Astrocyte of the cerebellum (primary cell): ENCODE measurements at regions not wholly inside any gene's neighbourhood (a gene's known extent, or its start where the extent isn't known, plus 50 kb on each side); places are given as distances from the start of the nearest gene placed in this dataset.

Experiments used
- DNase-seq: peaks from one replicate; pipeline ENCODE4 v3.0.0-alpha.2; 2011; ENCODE audit warnings: low read depth
- H3K4me3 ChIP-seq: 2 replicates; pipeline ENCODE4 v1.5.1; 2011; ENCODE audit warnings: mild to moderate bottlenecking, low read depth, low read length, moderate library complexity
- in situ Hi-C: cut with HindIII; loops from 2 replicates; pipeline ENCODE4 v1.10.0; 2017; ENCODE audit warnings: low sequenced_read_pairs
- TF ChIP-seq, protein P1 (sequence below): IDR thresholded peaks from 2 replicates; pipeline ENCODE4 v1.5.1; 2012; ENCODE audit warnings: low read length, low read depth, moderate library complexity, mild to moderate bottlenecking; ENCODE audit errors: missing control alignments

DNA sequence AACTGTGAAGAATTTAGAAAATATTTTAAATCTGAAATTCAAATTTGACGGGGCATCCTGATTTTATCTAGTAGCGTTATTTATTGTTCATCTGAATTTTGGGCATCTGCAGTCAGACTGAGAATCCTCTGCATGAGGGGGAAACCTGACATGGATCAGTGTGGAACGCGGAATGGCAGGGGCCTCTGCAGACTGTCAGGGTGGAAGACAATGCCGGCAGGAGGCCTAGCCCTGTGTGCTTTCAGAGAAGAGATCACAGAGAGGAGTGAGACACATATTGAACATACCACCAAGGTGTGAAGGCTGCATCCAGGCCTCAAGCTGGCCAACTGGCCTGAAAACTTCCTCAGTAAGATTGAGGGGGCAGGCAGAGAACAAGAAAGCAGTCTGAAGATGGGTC, 921.1 kb upstream of the GHITM start:
- in situ Hi-C loops: no loop called here
- H3K4me3 ChIP-seq: no peak overlapping the region
- no peak for DNase-seq
- TF ChIP-seq, protein P1, sequence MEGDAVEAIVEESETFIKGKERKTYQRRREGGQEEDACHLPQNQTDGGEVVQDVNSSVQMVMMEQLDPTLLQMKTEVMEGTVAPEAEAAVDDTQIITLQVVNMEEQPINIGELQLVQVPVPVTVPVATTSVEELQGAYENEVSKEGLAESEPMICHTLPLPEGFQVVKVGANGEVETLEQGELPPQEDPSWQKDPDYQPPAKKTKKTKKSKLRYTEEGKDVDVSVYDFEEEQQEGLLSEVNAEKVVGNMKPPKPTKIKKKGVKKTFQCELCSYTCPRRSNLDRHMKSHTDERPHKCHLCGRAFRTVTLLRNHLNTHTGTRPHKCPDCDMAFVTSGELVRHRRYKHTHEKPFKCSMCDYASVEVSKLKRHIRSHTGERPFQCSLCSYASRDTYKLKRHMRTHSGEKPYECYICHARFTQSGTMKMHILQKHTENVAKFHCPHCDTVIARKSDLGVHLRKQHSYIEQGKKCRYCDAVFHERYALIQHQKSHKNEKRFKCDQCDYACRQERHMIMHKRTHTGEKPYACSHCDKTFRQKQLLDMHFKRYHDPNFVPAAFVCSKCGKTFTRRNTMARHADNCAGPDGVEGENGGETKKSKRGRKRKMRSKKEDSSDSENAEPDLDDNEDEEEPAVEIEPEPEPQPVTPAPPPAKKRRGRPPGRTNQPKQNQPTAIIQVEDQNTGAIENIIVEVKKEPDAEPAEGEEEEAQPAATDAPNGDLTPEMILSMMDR: no peak

DNA sequence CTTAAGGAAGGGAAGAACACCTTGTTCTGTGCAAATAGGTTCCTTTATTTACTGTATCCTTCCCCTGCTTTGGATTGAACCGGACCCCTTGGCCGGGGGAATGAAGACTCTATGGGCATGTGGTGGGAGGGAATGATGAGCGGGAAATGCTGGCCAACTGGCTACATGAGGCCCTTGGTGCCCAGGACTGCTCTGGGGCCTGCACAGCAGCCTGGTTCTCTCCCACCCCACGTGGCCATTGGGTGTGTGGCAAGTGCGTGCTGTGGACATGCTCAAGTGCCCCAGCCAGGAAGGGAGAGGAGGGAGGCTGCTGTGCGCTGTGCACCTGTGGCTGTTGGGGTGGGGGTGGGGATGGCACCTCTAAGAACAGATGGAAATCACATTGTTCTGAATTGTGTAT, 917.0 kb upstream of the GHITM start:
- in situ Hi-C loops: no loop called here
- DNase-seq: no peak
- H3K4me3 ChIP-seq: no peak overlapping the region
- TF ChIP-seq, protein P1: no peak

DNA sequence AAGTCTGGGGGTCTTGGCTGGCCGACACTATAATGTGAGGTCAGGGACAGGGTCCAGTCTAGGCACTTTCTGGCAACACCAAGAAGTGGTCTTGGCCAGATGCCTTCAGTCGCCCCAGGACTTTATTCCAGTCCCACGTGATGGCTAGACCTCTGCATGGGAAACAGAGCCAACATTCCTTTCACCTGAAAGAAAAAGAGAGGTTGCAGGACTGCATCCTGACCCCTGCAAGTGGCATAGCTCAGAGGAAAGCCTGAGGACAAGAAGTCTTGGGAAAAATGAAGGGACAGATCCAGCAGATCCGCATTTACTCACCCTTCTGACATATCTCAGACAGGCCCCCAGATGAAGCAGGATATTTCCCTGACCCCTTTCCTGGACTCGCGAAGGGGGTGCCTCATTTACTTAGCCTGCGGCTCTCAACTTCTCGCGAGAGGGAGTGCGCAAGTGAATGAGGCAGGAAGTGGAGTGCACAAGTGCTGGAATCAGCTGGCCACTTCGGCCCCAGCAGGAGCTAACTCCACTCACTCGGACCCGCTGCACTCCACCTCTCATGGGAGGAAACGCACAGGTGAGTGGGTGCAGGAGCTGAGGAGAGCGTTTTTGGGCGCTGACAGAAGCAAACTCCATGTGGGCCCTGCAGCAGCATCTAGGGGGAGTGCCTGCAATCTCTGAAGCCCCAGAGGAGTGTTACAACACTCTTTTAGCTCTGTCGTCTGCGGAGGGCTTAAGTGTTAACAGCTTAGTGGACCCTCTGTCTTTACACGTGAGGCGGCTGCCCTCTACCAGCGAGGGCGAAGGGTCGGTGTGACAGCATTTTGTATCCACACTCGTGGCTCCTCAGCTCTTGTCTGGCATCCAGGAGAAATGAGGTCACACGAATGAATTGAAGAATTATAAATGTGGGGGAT, 916.2 kb upstream of the GHITM start:
- in situ Hi-C loops: no loop called here

DNA sequence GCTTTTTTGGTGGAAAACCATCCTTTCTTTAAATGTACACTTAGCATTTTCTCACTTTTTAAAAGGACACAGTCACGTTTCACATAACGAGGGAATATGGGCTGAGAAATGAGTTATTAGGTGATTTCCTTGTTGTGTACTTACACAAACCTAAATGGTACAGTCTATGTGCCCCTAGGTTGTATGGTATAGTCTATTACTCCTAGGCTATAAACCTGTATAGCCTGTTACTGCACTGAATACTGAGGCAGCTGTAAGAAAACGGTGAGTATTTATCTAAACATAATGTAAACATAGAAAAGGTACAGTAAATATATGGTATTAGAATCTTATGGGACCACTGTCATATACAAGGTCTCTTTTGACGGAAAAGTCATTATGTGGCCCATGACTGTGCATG, 913.5 kb upstream of the GHITM start:
- DNase-seq: no peak
- TF ChIP-seq, protein P1: no peak
- H3K4me3 ChIP-seq: no peak overlapping the region
- in situ Hi-C loops: no loop called here

More for the DNA sequence above, 916.2 kb upstream of the GHITM start:
- TF ChIP-seq, protein P1: no peak
- no peak for DNase-seq
- H3K4me3 ChIP-seq: no peak overlapping the region

DNA sequence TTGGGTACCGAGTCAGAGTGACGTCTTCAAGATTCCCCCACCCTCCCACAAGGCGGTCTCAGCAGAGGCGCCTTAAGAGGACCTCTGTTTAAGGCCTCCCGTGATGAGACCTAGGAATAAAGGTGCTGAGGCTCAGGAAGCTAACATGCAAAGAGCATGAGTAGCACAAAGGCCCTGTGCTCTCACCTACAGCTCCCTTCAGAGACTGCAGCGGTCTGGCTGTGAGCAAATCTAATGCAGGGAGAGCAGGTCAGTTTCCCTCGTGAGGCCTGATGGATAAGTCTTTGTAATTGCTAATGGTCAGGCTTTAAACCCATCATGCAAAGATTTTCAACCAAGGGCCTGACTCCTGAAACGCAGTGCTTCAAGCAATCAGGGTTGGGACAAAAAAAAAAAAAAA, 909.3 kb upstream of the GHITM start:
- DNase-seq: no peak
- TF ChIP-seq, protein P1: no peak
- no peak overlapping the region for H3K4me3 ChIP-seq
- in situ Hi-C loops: no loop called here

DNA sequence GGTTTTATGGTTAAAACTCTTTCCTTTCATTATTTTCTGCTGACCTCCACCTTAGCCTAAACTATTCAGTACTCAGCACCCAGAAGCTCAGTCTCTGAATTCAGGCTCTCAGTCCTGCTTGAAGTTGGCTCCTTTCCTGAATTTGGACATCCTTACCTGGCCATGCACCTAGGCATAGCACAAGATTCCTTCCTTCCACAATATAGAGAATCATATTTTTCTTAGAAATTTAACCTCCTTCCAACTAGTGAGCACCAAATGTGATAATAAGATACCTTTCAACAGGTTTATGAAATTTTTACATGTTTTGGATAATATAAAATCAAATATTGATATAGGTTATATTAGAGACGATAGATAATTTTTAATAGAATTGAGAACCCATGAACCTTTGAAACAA, 905.6 kb upstream of the GHITM start:
- no peak overlapping the region for H3K4me3 ChIP-seq
- DNase-seq: no peak
- in situ Hi-C loops: no loop called here
- TF ChIP-seq, protein P1: no peak
